A549 (cell line): ENCODE measurements at regions not wholly inside any gene's neighbourhood (a gene's known extent, or its start where the extent isn't known, plus 50 kb on each side); places are given as distances from the start of the nearest gene placed in this dataset.

Experiments used
- ATAC-seq, 2 experiments: fragments of 200-7000 bp in 1 of 2; fragments of >200 bp in 1 of 2; cut with Nextera tagmentation in 1 of 2; cut with Tn5 transposase in 1 of 2; 3 replicates each; pipeline versions ENCODE4 v1.8.0 to v1.9.1; 2018 to 2020; ENCODE audit warnings: mild to moderate bottlenecking in 1 of 2, moderate library complexity in 1 of 2
- CTCF ChIA-PET: fragments of 300-600 bp; sonication (Branson Sonifier 250); formaldehyde crosslinking; extraction: SDS; loops from one replicate; lab custom pipeline; 2021; ENCODE audit warnings: antibody characterized with exemption, inconsistent platforms; lab: Yijun Ruan, JAX
- POLR2A ChIA-PET: fragments of 350-600 bp; formaldehyde crosslinking; extraction: SDS; loops from one replicate; lab custom pipeline; 2021; ENCODE audit warnings: antibody characterized with exemption, inconsistent platforms; lab: Yijun Ruan, JAX
- DNase-seq, 2 experiments: peaks; one replicate each; pipeline versions ENCODE4 v3.0.0 to v3.0.0-alpha.2; 2011 to 2016; ENCODE audit warnings: low read depth in 1 of 2, low spot score in 1 of 2
- FAIRE-seq: peaks from 2 replicates; lab custom pipeline; 2011; peaks lifted over from hg19 to GRCh38; lab: Jason Lieb, UNC
- H3K27ac ChIP-seq, 2 experiments: fragments of >200 bp; sonication (Bioruptor Twin); formaldehyde crosslinking; 3 replicates each; pipeline ENCODE4 v1.5.1; 2016 to 2017
- H3K4me1 ChIP-seq: fragments of >200 bp; sonication (Bioruptor Twin); formaldehyde crosslinking; 3 replicates; pipeline ENCODE4 v1.6.1; 2016
- H3K4me2 ChIP-seq: fragments of >200 bp; sonication (Bioruptor Twin); formaldehyde crosslinking; 3 replicates; pipeline ENCODE4 v1.6.1; 2016
- H3K4me3 ChIP-seq: fragments of >200 bp; sonication (Bioruptor Twin); formaldehyde crosslinking; 3 replicates; pipeline ENCODE4 v1.5.1; 2016
- H3K9me3 ChIP-seq: fragments of >200 bp; sonication (Bioruptor Twin); formaldehyde crosslinking; 3 replicates; pipeline ENCODE4 v1.6.1; 2016
- BCL3 ChIP-seq: fragments of >200 bp; sonication (Bioruptor Twin); formaldehyde crosslinking; IDR thresholded peaks from 3 replicates; pipeline ENCODE4 v1.6.1; 2016
- CBX8 ChIP-seq: fragments of 200-600 bp; sonication (generic); IDR thresholded peaks from 2 replicates; pipeline ENCODE4 v1.6.1; 2016
- CEBPB ChIP-seq, 2 experiments: fragments of >200 bp in 1 of 2; sonication (Bioruptor Twin) in 1 of 2; formaldehyde crosslinking in 1 of 2; IDR thresholded peaks; 2 replicates each; pipeline ENCODE4 v1.6.1; 2012 to 2016
- EHMT2 ChIP-seq: fragments of 200-600 bp; sonication (generic); IDR thresholded peaks from 2 replicates; pipeline ENCODE4 v1.6.1; 2016; ENCODE audit warnings: antibody characterized with exemption, low read depth, mild to moderate bottlenecking, moderate library complexity
- EP300 ChIP-seq, 2 experiments: fragments of >200 bp; sonication (Bioruptor Twin); formaldehyde crosslinking; IDR thresholded peaks; 2 replicates in 1 of 2; 3 replicates in 1 of 2; pipeline ENCODE4 v1.6.1; 2016 to 2017
- ESRRA ChIP-seq: fragments of 150-350 bp; IDR thresholded peaks from 2 replicates; pipeline ENCODE4 v1.6.1; 2014; ENCODE audit warnings: mild to moderate bottlenecking, low read length, borderline replicate concordance
- FOSB ChIP-seq: fragments of 250-450 bp; sonication (Bioruptor Pico); IDR thresholded peaks from 2 replicates; pipeline ENCODE4 v1.5.0; 2020; ENCODE audit warnings: mild to moderate bottlenecking, moderate library complexity
- FOSL2 ChIP-seq, 2 experiments: fragments of 450-650 bp in 1 of 2; fragments of >200 bp in 1 of 2; sonication (Bioruptor Twin) in 1 of 2; formaldehyde crosslinking; IDR thresholded peaks; 2 replicates each; pipeline versions ENCODE4 v1.5.0 to v1.6.1; 2016 to 2020; ENCODE audit warnings: mild to moderate bottlenecking in 1 of 2, moderate library complexity in 1 of 2
- HES2 ChIP-seq: fragments of >200 bp; sonication (Bioruptor Twin); formaldehyde crosslinking; IDR thresholded peaks from 2 replicates; pipeline ENCODE4 v1.6.1; 2016
- HOXB13 ChIP-seq: fragments of 250-450 bp; sonication (Bioruptor Pico); IDR thresholded peaks from 2 replicates; pipeline ENCODE4 v1.5.0; 2020; ENCODE audit warnings: low read depth, mild to moderate bottlenecking, moderate library complexity
- JUNB ChIP-seq: fragments of >200 bp; sonication (Bioruptor Twin); formaldehyde crosslinking; IDR thresholded peaks from 2 replicates; pipeline ENCODE4 v1.6.1; 2016
- MAX ChIP-seq: IDR thresholded peaks from 2 replicates; pipeline ENCODE4 v1.6.1; 2012
- MYC ChIP-seq: IDR thresholded peaks from 2 replicates; pipeline ENCODE4 v1.6.1; 2012; ENCODE audit warnings: mild to moderate bottlenecking, inconsistent platforms, low read length, improper control_type of control experiment, borderline replicate concordance
- NPAS2 ChIP-seq: fragments of 250-450 bp; sonication (Bioruptor Pico); IDR thresholded peaks from 2 replicates; pipeline ENCODE4 v1.8.0; 2022; ENCODE audit warnings: mild to moderate bottlenecking, moderate library complexity, borderline replicate concordance
- REST ChIP-seq: fragments of 200-600 bp; sonication (generic); IDR thresholded peaks from 2 replicates; pipeline ENCODE4 v1.6.1; 2016; ENCODE audit warnings: antibody characterized with exemption, mild to moderate bottlenecking, moderate library complexity
- RNF2 ChIP-seq: fragments of 200-600 bp; sonication (generic); IDR thresholded peaks from 2 replicates; pipeline ENCODE4 v1.6.1; 2016; ENCODE audit warnings: low read depth, mild to moderate bottlenecking, antibody characterized with exemption, moderate library complexity, borderline replicate concordance
- SMC3 ChIP-seq: fragments of >200 bp; sonication (Bioruptor Twin); formaldehyde crosslinking; IDR thresholded peaks from 3 replicates; pipeline ENCODE4 v1.6.1; 2018; ENCODE audit warnings: inconsistent platforms
- SREBF2 ChIP-seq: fragments of 450-650 bp; IDR thresholded peaks from 2 replicates; pipeline ENCODE4 v1.6.1; 2014; ENCODE audit warnings: mild to moderate bottlenecking, moderate library complexity
- USF2 ChIP-seq: fragments of 450-650 bp; IDR thresholded peaks from 2 replicates; pipeline ENCODE4 v1.6.1; 2014; ENCODE audit warnings: antibody characterized with exemption
- ZNF302 ChIP-seq: fragments of 250-450 bp; sonication (Bioruptor Pico); IDR thresholded peaks from 2 replicates; pipeline ENCODE4 v1.9.0; 2021; ENCODE audit warnings: inconsistent platforms, mild to moderate bottlenecking, moderate library complexity
- ZSCAN20 ChIP-seq: fragments of 250-450 bp; sonication (Bioruptor Pico); IDR thresholded peaks from 2 replicates; pipeline ENCODE4 v1.8.0; 2022; ENCODE audit warnings: mild to moderate bottlenecking, moderate library complexity
- WGBS: methylation state at CpG from one replicate; pipeline ENCODE4 v1.1.6; 2017; ENCODE audit errors: missing lambda C conversion rate; 5-methylcytosine and 5-hydroxymethylcytosine counted together

- TF ChIP-seq HES2 (no peak), NPAS2 (CRISPR knock-in tag) (no peak), REST (no peak), BCL3 (no peak), MAX (no peak), RNF2 (no peak), JUNB (no peak), CBX8 (no peak)
These were observed 58.9 kb upstream of the GJB6 start (continued) for GRCh38 chr13:20291037-20291436.

GRCh38 chr13:20288561-20288960 is 56.4 kb upstream of the GJB6 start:
- FAIRE-seq = no peak
- no peak overlapping the region for H3K4me3 ChIP-seq
- TF ChIP-seq EP300 (IDR thresholded peaks at IDR 0.05) = no peak
- TF ChIP-seq ESRRA = no peak
- no peak for TF ChIP-seq HOXB13 (CRISPR knock-in tag)
- TF ChIP-seq RNF2 = no peak
- TF ChIP-seq CBX8 = no peak
- no peak for TF ChIP-seq USF2
- TF ChIP-seq CEBPB (IDR thresholded peaks at IDR 0.05) = no peak
- no peak for TF ChIP-seq SREBF2
- TF ChIP-seq MYC = no peak
- TF ChIP-seq EHMT2 = no peak
- TF ChIP-seq ZNF302 (CRISPR knock-in tag) = no peak
- TF ChIP-seq ZSCAN20 = no peak
- WGBS = 7% methylated on average over 1 of the region's 1 CpG
- H3K4me2 ChIP-seq = no peak overlapping the region
- ChIA-PET CTCF (no interaction called here), POLR2A (no interaction called here)
- no peaks in the 10 kb centered on the region for H3K4me1 ChIP-seq
- no peaks in the 10 kb centered on the region for H3K9me3 ChIP-seq
- no peak for DNase-seq
- no peak overlapping the region for H3K27ac ChIP-seq
- ATAC-seq = no peak

- ChIA-PET CTCF (no interaction called here), POLR2A (no interaction called here)
- DNase-seq = no peak
- TF ChIP-seq SMC3 (no peak), JUNB (no peak), FOSL2 (IDR thresholded peaks at IDR 0.05) (no peak), FOSL2 (CRISPR knock-in tag; IDR thresholded peaks at IDR 0.05) (no peak), HES2 (no peak), FOSB (no peak), MAX (no peak)
- Histone ChIP-seq H3K9me3 (no peaks in the 10 kb centered on the region), H3K27ac (no peak overlapping the region), H3K4me2 (no peak overlapping the region), H3K4me1 (no peaks in the 10 kb centered on the region), H3K4me3 (no peak overlapping the region)
- FAIRE-seq = no peak
- no peak for ATAC-seq
- WGBS = 3% methylated on average over 1 of the region's 1 CpG
These were observed 55.9 kb upstream of the GJB6 start for GRCh38 chr13:20287976-20288375.
